Nucleus accumbens (tissue), 56 donors: ENCODE measurements at regions not wholly inside any gene's neighbourhood (a gene's known extent, or its start where the extent isn't known, plus 50 kb on each side); places are given as distances from the start of the nearest gene placed in this dataset.

Source experiments
- DNase-seq, 56 donors: peaks; one replicate each; lab custom pipeline; 2025; lab: John Stamatoyannopoulos, UW

DNA sequence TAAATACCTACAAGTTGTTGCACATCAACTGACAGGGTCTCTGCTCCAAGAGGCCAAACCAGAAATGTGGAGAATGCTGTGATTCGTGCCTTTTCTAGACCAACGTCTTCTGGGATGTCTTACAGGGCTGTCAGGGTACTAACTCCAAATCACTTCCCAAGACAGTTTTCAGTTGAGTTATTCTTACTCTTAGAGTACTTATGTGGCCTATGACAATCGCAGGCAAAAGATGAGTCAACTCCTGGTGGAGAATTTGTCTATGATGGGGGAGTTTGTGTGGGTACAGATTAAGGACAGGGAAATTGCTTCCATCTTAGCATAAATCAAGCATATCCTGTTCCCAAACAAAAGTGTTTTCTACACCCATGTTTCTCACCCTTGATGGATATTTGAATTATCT is 734.8 kb downstream of the TNS3 start:
- no peak for DNase-seq

DNA sequence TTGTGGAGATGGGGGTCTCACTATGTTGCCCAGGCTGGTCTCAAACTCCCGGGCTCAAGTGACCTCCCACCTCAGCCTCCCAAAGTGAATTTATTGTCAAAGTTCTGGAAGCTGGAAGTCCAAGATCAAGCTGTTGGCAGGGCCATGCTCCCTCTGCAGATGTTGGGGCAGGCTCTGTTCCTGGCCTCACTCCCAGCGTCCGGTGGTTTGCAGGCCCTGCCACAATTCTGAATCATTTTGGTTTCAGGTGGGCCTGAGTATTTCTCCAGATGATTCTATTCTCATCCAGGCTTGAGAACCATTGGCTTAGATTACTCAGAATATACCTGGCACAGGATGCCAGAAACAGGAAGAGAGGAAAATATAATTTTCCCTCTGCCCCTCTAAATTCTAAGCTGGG is 737.4 kb downstream of the TNS3 start:
- DNase-seq = no peak

DNA sequence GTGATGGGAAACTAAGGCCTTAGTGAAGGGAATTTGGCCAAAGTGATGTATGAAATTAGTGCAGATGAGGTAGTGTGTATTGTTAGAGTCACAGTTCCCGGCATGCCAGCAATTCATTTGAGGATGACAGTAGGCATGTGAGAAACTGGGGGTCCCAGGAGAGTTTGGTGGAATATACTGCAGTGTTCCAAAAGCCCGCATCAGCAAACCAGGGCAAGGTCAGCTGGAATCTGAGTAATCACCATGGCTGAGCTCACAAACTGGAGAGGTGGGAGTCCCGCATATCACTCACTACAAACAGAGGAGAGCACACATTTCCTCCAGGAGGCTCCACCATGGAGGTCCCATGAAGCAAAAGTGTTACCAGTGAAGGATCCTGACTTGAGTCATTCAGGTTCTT is 740.7 kb downstream of the TNS3 start:
- no peak for DNase-seq

DNA sequence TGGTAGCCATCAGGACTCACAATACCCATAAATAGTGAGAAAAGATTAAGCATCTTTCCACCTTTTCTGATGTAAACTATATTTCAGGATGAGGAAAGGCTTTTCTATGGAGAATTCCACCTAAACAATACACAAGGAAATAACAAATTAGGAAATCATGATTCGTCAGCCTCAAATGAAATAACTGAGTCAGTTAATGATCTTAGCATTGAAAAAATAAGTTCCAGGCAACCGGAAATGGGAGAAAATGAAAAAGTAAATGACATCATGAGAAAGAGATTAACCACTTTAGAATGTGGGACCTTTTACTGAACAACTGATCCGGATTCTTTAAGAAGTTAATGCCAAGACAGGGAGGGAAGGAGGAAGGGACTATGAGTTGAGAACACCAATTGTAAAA is 742.3 kb downstream of the TNS3 start:
- DNase-seq = no peak

DNA sequence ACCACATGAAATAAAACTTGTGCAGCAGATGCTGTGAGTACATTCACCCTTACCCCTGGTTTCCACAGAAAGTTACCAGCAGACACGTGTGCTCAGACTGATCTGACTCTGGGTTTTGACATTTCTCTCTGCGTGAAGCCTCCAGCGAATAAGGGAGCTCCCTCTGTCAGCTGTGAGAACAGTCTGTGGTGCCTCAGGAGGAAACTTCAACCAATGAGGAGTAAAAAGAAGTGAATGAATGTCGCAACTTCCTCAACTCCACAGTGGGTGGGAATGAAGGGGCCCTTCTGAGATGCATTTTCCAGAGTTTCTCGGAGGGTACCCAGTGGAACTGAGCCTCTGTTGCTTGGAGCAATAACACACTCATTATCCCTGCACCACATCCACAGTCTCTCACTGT is 743.4 kb downstream of the TNS3 start:
- no peak for DNase-seq

DNA sequence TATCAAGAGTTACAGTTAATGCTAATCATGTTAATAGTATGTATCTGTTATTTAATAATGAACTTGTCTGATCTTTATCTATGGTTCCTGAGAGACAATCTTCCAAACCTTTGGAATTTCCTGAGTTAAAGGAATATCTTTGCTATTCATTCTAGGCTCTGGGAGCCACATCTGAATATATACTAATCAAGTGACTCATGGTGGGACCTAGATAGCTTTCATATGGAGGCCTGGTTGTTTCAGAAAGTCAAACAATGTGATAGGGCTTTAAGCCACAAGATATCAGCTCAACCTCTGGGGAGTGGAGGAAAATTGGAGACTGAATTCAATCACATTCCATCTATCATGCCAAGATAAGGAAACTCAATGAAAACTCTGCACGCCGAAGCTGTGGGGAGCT is 746.4 kb downstream of the TNS3 start:
- no peak for DNase-seq

DNA sequence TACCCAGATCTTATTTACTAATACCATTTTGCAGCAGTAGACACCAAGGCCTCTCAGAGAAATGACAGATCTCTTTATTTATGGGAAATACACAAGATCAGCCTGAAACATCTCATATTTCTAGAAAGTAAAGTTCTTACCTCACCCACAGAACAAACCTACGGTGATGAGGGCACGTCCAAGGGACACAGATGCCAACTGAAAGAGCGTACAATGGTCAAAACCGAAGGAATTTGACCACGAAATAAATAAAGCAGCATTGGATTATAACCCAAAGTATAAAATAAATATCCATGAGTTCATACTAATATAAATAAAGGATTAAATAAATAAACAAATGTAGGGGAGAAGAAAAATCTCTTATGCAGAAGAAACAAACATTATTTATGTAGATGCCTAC is 747.0 kb downstream of the TNS3 start:
- DNase-seq = no peak

DNA sequence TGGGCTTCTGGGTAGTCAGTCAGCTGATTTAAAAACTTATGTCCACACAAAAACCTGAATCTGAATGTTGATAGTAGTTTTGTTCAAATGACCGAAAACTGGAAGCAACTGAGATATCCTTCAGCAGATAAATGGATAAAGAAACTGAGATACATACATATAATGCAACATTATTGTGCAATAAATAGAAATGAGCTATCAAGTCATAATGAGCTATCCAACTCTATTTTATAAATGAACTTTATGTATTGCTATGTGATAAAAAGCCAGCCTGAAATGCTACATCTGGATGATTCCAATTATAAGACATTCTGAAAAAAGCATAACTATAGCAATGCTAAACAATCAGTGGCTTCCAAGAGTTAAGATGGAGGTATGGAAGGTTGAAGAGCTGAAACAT is 748.7 kb downstream of the TNS3 start:
- no peak for DNase-seq

DNA sequence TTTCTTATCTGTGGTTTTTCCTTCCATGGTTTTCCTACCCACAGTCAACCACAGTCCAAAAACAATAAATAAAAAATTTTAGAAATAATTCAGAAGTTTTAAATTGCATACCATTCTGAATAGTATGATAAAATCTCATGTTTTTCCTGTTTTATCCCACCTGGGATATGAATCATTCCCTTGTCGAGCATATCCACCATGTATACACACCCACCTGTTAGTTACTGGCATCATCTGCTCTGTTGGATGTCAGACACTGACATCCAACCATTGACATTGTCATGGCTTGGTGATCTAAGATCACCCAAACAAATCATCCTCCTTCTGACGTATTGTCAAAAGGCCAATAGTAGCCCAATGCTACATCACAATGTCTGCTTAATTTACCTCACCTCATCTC is 749.8 kb downstream of the TNS3 start:
- DNase-seq = no peak

DNA sequence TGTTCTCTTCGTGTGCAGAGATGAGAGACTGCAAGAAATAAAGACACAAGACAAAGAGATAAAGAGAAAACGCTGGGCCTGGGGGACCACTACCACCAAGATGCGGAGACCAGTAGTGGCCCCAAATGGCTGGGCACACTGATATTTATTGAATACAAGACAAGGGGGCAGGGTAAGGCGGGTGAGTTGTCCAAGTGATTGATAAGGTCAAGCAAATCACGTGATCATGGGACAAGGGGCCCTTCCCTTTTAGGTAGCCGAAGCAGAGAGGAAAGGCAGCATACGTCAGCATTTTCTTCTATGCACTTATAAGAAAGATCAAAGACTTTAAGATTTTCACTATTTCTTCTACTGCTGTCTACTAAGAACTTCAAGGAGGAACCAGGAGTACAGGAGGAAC is 762.1 kb downstream of the TNS3 start:
- DNase-seq = no peak

DNA sequence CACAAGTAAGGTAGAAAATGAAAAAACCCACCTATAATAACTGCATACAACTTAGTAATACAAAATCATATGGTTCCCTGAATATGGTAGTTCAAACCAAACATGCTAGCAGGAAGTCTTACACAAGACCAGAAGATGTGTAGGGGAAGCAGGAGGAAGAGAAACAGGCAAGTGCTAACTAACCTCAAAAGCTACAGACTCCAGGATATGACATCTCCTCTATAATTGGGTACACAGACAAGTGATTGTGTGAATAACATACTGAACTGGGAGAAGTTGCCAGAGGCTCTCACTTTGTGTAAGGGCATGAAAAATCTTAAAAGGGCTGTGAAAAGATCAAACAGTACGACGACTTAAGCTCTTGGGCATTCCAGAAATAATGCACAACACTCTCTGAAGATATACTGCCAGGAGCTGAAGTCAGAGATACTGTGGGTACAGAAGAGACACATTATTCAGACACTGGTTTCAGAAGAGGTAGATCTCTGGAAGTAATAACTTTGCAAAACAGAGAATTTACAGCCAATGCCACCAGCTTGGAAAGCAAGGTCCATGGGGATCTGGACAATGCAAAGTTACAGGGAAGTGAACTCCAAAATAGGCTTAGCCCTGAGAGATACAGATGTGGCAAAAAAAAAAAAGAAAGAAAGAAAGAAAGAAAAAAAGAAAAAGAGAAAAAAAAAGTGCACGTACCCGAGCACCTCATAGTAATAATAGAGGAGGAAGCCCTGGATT is 767.2 kb downstream of the TNS3 start:
- no peak for DNase-seq

DNA sequence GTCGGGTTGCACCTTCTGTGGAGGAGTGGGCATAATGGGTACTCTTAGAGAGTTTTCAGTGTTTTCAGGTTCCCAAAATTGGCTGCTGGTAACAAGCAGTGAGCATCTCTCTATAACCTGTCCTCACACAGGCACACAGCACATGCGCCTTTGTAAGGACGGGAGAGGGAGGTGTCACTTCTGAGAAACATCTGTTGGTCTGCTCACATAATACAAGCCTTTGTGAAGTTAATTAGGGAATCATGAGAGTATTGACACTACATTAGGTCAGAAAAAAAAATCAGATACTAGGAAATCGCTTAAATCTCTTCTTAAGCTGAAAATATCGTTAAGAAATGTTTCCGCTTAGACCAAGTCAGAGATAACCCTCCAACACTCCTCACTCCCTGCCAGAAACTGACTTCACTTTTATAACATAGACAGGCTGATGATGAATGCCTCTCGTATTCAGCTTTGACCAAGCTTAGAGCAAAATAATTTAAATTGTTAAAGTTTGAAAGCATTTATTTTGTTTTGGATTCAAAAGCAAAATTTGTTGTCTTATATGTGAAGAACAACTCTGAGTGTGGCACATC is 769.7 kb downstream of the TNS3 start:
- DNase-seq = no peak

DNA sequence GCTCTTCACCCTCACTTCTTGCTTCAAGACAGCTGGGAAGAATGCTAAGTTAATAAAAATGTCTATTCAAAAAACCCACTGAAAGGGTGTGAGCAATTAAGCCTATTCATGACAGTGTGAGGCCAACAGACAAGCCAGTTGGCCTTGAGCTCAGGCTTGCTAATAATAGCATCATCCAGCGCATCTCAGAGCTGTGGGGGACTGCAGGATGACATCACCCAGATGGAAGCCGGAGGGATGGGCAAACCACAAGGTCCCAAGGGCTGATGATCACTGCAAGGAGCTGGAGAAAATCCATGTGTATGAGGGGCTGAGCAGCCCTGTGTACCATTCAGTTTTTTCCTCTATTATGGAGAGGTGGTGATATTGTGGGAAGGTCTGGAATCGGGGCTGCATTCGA is 770.4 kb downstream of the TNS3 start:
- no peak for DNase-seq

DNA sequence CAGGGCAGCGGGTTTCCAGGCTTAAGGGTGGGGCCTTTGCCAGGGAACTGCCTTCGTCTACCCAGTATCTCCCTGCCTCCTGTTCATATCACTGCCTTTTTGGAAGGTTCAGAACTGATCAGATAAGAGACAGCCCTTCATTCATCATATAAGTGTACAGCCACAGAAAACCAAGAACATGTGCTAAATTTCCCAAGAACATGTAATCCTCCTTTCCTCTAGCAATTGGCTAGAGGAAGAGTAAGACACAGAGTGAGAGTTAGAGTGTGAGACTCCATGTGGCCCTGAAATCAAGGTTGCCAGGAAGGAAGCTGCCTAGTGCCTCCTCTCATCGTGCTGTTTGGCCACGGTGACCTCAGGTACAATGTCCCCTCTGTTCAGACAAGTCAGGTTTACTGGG is 770.9 kb downstream of the TNS3 start:
- DNase-seq = no peak

DNA sequence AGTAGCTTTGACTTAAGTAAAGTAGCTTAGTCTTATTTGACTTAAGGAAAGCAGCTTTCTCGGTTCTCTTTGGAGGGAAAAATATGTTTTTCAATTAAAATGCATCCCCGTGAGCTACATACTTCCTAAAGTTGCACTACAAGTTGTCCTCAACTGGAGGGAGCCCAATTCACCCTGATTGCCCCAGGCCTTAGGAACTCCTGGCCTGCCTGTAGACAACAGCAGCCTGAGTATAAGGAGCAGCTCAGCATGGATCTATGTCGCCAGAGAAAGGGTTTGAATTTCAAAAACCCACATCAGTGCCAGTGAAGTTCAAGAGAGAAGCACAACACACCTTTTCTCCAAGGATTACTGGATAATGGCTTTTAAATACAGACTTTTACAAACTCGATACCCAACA is 772.0 kb downstream of the TNS3 start:
- no peak for DNase-seq

DNA sequence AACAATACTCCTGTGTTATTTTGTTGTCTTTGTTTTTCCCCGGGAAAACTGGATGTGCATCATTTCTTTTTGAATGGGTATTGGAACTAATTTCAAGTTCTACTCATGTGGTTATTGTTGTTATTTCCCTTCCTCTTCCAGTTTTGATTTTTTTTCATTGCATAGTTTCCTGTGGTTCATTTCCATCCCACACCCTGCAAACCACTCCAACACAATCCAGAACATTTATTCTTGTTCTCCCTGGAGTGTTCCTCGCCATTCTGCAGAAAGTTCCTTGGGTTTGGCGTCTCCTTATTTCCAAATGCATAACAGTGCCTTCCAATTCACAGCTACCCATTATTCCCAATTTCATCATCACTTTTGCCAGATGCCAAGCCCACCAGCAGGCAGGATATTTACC is 775.1 kb downstream of the TNS3 start:
- no peak for DNase-seq

DNA sequence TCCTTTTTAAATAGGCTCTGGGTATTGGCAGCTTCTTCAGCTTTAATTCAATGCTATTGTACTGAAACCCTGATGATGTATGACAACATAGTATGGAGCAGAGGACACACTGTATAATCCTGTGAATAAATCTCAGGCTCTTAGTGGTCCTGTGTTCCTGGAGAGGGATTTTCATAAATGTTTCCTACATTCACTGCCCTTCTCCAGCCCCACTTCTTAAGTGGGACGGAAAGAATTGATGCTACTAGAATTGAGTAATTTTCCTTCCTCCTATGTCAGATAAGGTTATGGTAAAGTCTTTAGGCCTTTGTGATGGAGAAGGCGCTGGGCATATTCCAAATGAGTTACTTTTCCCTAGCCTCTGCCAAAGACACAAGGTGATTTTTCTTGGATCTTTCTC is 779.4 kb downstream of the TNS3 start:
- DNase-seq = no peak

DNA sequence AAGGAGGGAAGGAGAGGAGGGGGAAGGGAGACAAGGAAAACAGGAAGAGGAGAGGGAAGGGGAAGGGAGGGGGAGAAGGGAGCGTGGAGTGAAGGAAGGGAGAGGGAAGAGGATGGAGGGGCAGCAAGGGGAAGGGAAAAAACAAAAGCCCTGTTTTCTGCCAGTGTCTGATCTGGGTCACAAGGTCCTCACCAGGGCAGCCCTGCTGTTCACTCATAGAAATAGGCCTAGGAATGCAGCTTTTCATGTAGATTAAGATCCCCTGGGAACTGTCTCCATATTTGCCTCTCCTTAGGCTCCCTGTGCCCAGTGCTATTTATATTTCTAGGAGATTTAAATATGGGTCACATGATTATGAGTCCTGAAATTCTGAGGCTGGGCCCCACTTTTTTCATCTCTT is 790.7 kb downstream of the TNS3 start:
- DNase-seq = no peak

DNA sequence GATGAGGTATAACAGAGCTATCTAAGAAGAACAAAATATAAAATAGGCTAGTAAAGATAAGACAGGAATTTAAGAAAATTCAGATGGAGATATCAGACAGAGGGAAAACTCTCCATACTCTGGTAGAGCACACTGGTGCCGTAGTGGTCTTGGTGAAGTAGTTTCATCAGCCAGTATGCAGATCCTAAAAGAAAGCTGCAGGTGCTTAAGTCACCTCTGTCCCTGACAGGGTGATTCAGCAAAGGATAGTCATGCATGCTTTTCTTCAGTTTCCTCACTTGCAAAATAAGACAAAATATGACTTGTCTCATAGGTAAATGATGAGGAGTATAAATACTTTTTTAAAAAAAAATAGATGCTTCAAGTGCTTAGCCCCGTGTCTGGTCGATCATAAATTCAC is 794.9 kb downstream of the TNS3 start:
- no peak for DNase-seq

DNA sequence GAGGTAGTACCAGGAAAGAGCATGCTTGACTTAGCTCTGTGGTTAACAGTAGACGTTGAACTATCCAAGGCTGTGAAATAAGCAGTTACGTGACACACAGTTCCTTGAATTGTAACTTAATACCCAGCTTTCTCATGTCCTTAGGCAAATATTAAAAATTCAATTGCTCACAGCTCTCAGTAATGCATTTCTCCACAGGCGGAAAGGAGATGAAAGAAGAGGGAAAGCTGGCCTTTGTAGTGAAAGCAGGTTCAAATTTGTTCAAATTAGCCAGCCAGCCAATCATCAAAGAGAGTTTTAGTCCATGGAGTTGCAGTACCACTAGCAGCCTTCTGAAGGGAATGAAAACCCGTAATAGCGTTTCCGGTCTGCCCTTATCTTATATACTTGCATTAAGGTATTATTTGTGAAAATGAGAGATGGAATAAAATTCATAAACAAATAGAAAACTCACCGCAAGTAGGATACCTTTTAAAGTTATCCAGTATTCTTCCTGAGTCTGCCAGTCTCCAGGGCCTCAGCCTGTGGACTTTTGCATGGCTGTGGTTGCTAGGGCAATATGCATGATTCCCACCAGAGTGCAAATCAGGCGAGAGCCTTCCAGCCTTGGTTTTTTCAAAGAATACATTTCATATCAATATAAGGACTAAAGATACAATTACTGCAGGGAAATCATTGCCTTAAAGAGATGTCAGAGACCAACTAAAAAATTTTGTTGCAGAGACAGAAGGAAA is 795.5 kb downstream of the TNS3 start:
- no peak for DNase-seq

DNA sequence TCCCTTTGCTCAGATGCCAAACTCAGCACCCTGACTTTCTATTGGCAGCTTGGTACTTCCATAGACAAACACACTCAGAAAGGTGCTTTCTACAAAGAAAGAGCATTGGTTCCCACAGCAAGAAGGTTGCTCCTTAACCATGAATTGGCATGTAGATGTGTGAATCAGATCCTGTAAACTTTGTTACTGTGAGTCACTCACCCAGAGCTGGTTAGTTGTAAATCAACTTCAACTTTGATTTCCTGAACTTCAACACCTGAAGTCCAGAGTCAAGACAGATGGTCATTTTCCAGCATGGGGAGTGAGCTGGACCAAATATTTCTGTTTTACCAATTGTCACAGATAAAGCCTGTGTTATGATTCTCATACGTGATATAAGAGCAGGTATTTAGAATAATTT is 797.2 kb downstream of the TNS3 start:
- DNase-seq = no peak

DNA sequence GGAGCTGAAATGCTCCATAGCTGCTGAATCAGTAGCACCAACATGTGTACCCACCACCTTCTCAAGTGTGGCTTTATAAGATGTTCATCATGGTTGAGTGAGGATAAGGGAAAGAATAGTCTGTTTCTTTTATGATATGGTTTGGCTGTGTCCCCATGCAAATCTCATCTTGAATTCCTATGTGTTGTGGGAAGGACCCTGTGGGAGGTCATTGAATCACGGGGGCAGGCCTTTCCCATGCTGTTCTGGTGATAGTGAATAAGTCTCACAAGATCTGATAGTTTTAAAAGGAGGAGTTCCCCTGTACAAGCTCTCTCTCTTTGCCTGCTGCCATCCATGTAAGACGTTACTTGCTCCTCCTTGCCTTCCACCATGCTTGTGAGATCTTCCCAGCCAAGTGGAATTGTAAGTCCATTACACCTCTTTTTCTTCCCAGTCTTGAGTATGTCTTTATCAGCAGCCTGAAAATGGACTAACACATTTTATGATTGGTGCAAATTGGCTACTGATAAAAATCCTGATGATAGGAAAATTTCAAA is 799.9 kb downstream of the TNS3 start:
- DNase-seq = no peak
